Natural killer cell treated with Interleukin-12 subunit alpha and Interleukin-12 subunit beta and Interleukin-15 and Interleukin-18, amount 100 ng/mL, for 72 hours (primary cell): ENCODE measurements at regions not wholly inside any gene's neighbourhood (a gene's known extent, or its start where the extent isn't known, plus 50 kb on each side); places are given as distances from the start of the nearest gene placed in this dataset.

ENCODE experiments used
- ATAC-seq, 2 donors: fragments of 150-1000 bp; cut with Tn5 transposase in 1 of 2; sonication (Bioruptor Pico), chemical (Tn5 transposase) in 1 of 2; 2 replicates each; pipeline ENCODE4 v1.10.0; 2021
- DNase-seq: peaks from one replicate; pipeline ENCODE4 v3.0.0; 2022; ENCODE audit warnings: low spot score
- H3K27ac Mint-ChIP-seq, 2 donors: 1 replicate in 1 of 2; 2 replicates in 1 of 2; pipeline ENCODE4 v1.8.0; 2022; ENCODE audit warnings: mixed read lengths in 2 of 2, mild to moderate bottlenecking in 1 of 2, moderate library complexity in 1 of 2
- H3K27me3 Mint-ChIP-seq, 2 donors: 1 replicate in 1 of 2; 2 replicates in 1 of 2; pipeline ENCODE4 v1.8.0; 2022; ENCODE audit warnings: mixed read lengths in 2 of 2
- H3K36me3 Mint-ChIP-seq: one replicate; pipeline ENCODE4 v1.8.0; 2022; ENCODE audit warnings: mixed read lengths
- H3K4me1 Mint-ChIP-seq, 2 donors: 1 replicate in 1 of 2; 2 replicates in 1 of 2; pipeline ENCODE4 v1.8.0; 2022; ENCODE audit warnings: low read depth in 2 of 2, mixed read lengths in 2 of 2, mild to moderate bottlenecking in 1 of 2
- H3K4me3 Mint-ChIP-seq: one replicate; pipeline ENCODE4 v1.8.0; 2022; ENCODE audit warnings: mixed read lengths
- H3K9me3 Mint-ChIP-seq: 2 replicates; pipeline ENCODE4 v1.8.0; 2022; ENCODE audit warnings: mixed read lengths

DNA sequence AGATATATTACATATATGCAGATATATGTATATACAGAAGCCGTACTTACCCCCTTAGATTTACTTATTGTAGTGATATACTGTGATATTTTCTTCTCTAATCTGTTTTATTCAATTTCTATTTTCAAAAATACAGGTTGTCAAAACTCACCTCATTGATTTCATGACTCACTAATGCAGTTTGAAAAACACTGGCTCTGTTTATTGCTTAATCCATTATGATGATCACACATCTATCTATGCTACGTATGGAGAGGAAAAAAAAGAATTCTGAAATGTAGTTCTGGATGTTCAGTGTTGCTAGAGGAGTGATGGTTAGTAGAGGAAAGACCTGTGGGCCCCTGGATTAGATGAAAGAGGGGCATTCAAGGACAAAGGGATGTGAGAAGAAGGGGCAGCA, 121.0 kb upstream of the RPS23 start:
- Mint-ChIP-seq H3K36me3 (no peaks in the 10 kb centered on the region), H3K4me3 (no peak overlapping the region), H3K9me3 (peaks cover 4% of the 10 kb centered on the region), H3K27me3 (peaks cover 0 to 13% of the 10 kb centered on the region in 2 donors), H3K27ac (no peak overlapping the region), H3K4me1 (peaks cover under 1 to 4% of the 10 kb centered on the region in 2 donors)
- DNase-seq (no peak), ATAC-seq (no peak)

DNA sequence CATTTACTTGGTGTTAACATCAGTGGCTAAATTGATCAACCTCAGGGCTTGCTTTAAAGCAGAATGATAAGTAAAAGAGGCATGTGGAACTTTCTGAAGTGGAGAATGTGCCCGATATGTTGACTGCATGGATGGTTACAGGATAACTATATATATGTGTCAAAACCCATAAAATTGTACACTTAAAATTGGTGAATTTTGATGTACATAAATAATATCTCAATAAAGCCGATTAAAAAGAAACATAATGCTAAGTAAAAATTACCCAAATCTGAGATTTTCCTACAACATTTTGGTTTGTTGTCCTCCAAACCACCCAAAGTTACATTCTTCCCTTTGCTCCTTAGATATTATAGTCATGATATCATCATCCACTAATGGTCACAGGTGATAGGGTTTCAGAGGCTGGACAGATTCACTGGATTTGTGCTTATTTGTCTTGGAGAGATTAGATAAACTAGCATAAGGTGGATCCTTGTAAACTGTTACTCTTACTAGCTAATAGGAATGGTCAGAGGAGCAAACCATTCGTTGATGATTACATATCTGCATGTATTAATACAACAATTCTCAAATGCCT, 119.7 kb upstream of the RPS23 start:
- Mint-ChIP-seq H3K9me3 (peaks cover 4% of the 10 kb centered on the region), H3K36me3 (no peaks in the 10 kb centered on the region), H3K27ac (no peak overlapping the region), H3K4me3 (no peak overlapping the region), H3K27me3 (peaks cover 0 to 13% of the 10 kb centered on the region in 2 donors), H3K4me1 (peaks cover 5 to 11% of the 10 kb centered on the region in 2 donors)
- no peak for DNase-seq
- no peak for ATAC-seq

DNA sequence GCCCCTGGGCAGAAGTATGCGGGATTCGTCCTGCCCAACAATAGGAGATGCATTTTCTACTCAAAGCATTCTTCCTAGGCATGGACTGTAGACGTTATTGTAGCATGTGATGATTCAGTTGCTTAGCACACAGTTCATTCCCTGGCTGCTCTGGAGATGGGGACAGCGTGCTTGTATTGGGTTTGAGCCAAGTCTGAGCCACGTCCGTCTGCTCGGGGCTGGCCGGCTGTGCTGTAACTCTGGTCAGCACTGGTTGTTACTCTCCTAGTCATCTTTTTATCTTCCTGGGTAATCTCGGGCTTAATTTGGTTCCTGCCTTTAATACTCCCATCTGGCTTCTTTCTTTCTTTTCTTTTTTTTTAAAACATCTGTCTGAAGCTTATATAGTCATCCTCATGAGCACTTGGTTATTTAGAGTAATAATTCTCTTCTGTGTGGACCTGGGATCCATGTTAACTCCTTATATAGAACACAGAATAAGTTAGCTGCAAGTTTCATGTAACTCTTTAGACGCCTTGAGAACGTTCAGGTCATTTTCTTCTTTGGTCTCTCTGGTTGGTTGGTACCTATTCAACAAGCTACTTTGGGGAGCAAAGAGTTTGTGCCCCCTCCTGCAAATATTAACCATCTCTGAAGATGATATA, 118.8 kb upstream of the RPS23 start:
- H3K9me3 Mint-ChIP-seq: peaks cover 4% of the 10 kb centered on the region
- no peak overlapping the region for H3K27ac Mint-ChIP-seq
- ATAC-seq: no peak
- H3K4me3 Mint-ChIP-seq: no peak overlapping the region
- H3K27me3 Mint-ChIP-seq: peaks cover 0 to 18% of the 10 kb centered on the region in 2 donors
- H3K36me3 Mint-ChIP-seq: peaks cover 3% of the 10 kb centered on the region
- H3K4me1 Mint-ChIP-seq: peaks cover 5 to 15% of the 10 kb centered on the region in 2 donors
- no peak for DNase-seq

DNA sequence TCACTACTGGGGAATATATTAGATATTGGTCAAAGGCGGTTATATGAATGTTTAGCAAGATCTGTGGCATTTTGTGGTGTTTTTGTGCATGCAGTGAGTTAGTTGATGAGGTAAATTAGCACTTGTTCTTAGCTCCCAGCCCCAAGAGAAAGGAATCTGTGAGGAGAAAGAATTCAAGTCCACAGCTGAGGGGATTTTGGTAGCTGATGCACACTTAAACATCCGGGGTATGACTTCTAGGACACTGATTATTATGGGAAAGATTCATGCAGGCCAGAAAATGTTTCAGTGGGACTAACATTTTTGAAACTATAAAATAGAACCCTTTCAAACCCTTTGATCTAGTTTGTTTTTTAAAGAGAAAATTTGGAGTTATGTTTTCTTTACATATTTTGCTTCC, 118.2 kb upstream of the RPS23 start:
- no peak overlapping the region for H3K27ac Mint-ChIP-seq
- ATAC-seq: no peak

DNA sequence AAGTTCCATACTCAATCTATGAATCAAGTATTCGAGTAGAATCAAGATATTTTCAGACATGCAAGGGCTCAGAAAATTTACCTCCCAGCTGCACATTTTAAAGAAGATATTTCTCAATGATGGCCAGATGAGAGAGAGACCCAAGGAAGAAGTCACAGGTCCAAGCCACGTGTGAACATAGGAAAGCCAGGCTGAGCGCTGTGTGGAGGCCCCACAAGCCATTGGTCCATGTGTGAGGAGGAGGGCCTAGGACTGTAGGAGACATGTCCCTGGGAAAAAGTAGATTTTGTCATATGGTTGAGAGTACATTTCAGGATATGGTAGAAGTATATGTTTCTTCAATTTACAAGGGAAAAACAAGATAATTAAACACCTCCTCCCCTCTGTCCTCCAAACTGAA, 115.8 kb upstream of the RPS23 start:
- peak; percentile 60 to 78 for ATAC-seq
- Mint-ChIP-seq H3K9me3 (peaks cover 3% of the 10 kb centered on the region), H3K27ac (peak overlapping the region in 1 of 2 donors; percentile 34), H3K4me1 (peaks cover 9 to 15% of the 10 kb centered on the region in 2 donors), H3K27me3 (peaks cover 0 to 19% of the 10 kb centered on the region in 2 donors), H3K4me3 (no peak overlapping the region), H3K36me3 (peaks cover 10% of the 10 kb centered on the region)
- no peak for DNase-seq

More for the DNA sequence above, 118.2 kb upstream of the RPS23 start:
- Mint-ChIP-seq H3K36me3 (peaks cover 9% of the 10 kb centered on the region), H3K27me3 (peaks cover 0 to 24% of the 10 kb centered on the region in 2 donors), H3K4me1 (peaks cover 5 to 15% of the 10 kb centered on the region in 2 donors), H3K4me3 (no peak overlapping the region), H3K9me3 (peaks cover 7% of the 10 kb centered on the region)
- DNase-seq: no peak

DNA sequence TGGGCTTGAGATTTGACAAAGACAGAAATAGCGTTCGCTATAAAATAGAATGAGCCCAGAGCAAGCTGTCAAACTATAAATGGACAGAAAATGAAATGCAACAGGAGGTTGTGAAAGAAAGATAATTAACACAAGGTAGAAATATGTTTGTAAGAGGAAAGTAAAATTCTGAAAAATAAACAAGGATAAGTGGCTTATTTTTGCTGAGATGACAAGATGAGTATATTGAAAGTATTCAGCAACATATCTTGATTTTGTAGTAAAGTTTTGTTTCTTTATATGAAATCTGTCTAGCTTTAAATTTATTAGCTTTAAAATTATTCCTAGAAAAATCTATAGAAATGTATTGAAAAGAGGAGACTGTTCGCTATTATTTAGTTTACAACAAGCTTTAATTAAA, 111.9 kb upstream of the RPS23 start:
- H3K4me1 Mint-ChIP-seq: peaks cover 16 to 23% of the 10 kb centered on the region in 2 donors
- peaks cover 6% of the 10 kb centered on the region for H3K9me3 Mint-ChIP-seq
- no peak overlapping the region for H3K27ac Mint-ChIP-seq

DNA sequence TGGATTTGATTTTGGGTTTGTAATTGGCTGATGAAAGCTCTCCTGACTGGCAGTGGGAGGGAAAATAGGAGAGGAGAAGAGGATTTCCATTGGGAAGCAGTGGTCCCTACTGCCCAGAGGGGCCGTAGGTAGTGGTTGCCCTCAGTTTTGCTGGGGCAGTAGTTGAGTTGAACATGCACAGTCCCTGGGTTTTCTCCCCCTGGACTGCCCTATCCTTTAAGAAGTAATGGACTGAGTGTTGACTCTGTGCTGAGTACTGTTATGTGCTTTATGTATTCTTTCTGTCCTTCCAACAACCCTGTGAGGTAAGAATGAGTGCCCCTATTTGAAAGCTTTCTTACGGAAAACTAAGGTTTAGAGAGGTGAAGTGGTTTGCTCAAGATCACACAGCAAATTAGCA, 111.2 kb upstream of the RPS23 start:
- H3K4me1 Mint-ChIP-seq: peaks cover 16 to 27% of the 10 kb centered on the region in 2 donors
- H3K36me3 Mint-ChIP-seq: peaks cover 15% of the 10 kb centered on the region
- peaks cover 0 to 24% of the 10 kb centered on the region in 2 donors for H3K27me3 Mint-ChIP-seq
- peaks cover 6% of the 10 kb centered on the region for H3K9me3 Mint-ChIP-seq
- ATAC-seq (no peak), DNase-seq (no peak)
- peak overlapping the region; percentile 56 for H3K4me3 Mint-ChIP-seq
- H3K27ac Mint-ChIP-seq: peak overlapping the region; percentile 69 to 90

More for the DNA sequence above, 111.9 kb upstream of the RPS23 start:
- peaks cover 15% of the 10 kb centered on the region for H3K36me3 Mint-ChIP-seq
- H3K4me3 Mint-ChIP-seq: no peak overlapping the region
- peaks cover 0 to 24% of the 10 kb centered on the region in 2 donors for H3K27me3 Mint-ChIP-seq
- DNase-seq (no peak), ATAC-seq (no peak)

DNA sequence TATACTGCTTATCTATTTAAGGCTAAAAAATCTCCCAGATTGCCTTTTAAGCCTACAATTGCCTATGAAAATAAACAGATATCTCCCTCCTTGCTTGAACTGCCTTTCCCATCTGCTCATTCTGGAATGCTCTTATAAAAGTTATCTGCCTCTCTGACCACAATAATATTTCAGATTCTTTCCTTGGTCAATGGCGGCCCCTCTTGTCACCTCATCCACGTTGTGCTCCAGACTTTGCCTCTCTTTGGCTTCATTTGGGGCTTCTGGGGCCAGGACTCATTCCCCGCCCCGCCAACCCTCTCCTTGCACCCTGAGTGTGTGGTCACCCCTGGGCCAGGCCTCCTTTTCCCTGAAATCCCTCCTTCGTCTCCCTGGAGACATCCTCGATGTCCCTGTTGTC, 110.0 kb upstream of the RPS23 start:
- Mint-ChIP-seq H3K9me3 (peaks cover 6% of the 10 kb centered on the region), H3K27me3 (peaks cover 0 to 24% of the 10 kb centered on the region in 2 donors), H3K4me3 (no peak overlapping the region), H3K36me3 (peaks cover 15% of the 10 kb centered on the region), H3K27ac (peak overlapping the region; percentile 69 to 90), H3K4me1 (peaks cover 10 to 20% of the 10 kb centered on the region in 2 donors)
- ATAC-seq (no peak), DNase-seq (no peak)

DNA sequence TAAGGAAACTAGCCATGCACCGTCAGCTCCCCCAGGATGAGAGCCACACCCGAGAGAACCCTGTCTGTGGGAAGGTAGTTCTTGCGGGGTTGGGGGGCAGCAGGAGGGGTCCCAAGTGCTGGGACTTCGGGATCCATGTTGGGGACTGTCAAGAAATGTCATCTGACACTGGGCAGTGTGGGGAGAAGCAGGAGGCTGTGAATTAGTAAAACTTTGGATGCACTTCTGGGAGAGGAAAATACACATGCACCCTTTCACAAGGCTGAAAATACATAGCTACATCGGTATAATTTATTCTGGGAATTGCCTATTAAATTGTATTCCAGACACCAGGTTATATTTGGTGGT, 109.6 kb upstream of the RPS23 start:
- H3K36me3 Mint-ChIP-seq: peaks cover 15% of the 10 kb centered on the region
- no peak overlapping the region for H3K4me3 Mint-ChIP-seq
- no peak for ATAC-seq
- H3K27ac Mint-ChIP-seq: no peak overlapping the region
- H3K4me1 Mint-ChIP-seq: peaks cover 10 to 20% of the 10 kb centered on the region in 2 donors
- peaks cover 0 to 24% of the 10 kb centered on the region in 2 donors for H3K27me3 Mint-ChIP-seq
- DNase-seq: no peak
- H3K9me3 Mint-ChIP-seq: peaks cover 6% of the 10 kb centered on the region

DNA sequence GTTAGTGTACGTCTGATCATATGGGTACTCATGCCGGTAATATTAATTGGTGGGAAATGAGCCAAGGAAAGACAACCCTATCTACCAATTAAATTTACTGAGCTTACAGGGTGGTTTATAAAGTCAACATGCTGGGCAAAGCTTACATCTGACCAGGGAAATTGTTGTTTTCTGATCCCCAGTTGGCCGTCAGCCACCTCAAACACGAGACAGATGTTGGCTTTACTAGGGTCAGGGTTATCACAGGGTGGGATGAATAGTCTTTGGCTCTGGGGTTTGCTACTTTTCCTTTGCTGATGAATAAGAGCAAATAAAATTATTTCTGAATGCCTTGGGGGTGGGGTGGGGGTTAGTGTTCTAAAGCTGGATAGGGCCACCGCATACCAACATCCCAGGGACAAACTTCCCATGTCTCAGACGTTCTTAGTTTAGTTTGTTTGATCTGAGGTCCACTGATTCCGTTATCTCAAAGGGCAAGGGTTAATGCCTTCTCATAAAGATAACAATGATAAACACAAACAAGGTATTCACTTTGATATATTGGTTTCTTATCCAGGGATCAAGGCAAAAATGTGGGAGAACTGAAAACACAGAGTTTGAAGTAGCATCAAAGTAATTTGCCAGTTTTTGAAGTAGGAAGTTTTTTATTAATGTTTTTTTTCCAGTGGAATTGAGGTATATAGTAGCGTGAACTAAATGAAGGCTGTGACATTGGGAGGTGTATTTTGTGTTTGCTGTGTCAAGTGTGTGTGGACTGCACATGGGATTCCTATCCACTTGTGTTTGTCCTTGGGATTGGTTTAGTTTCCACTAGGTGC, 109.1 kb upstream of the RPS23 start:
- peaks cover 14% of the 10 kb centered on the region for H3K36me3 Mint-ChIP-seq
- H3K4me1 Mint-ChIP-seq: peaks cover 10 to 18% of the 10 kb centered on the region in 2 donors
- no peak overlapping the region for H3K4me3 Mint-ChIP-seq
- DNase-seq (no peak), ATAC-seq (no peak)
- peaks cover 6% of the 10 kb centered on the region for H3K9me3 Mint-ChIP-seq
- H3K27ac Mint-ChIP-seq: no peak overlapping the region
- H3K27me3 Mint-ChIP-seq: peaks cover 0 to 21% of the 10 kb centered on the region in 2 donors

DNA sequence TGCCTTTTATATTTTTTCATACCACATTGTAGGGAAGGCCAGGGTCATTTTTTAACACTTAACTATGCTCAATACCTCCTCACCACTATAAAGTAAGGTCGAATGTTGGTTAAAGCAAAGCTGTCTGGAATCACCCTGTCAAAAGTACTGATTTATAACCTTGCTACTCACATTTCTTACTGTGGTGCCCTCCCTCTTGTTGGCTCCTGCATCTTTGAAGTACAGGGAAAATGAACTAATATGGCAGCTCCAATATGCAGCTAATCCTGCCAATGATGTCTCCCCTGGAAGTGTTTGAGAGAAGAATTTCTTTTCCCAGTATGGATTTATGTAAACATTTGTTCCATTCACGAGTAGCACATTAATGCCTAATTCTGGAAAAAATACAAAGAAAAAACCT, 108.4 kb upstream of the RPS23 start:
- H3K9me3 Mint-ChIP-seq: peaks cover 3% of the 10 kb centered on the region
- DNase-seq (no peak), ATAC-seq (no peak)
- H3K27me3 Mint-ChIP-seq: peaks cover 0 to 15% of the 10 kb centered on the region in 2 donors
- peaks cover 10 to 16% of the 10 kb centered on the region in 2 donors for H3K4me1 Mint-ChIP-seq
- no peak overlapping the region for H3K27ac Mint-ChIP-seq
- H3K36me3 Mint-ChIP-seq: peaks cover 8% of the 10 kb centered on the region
- no peak overlapping the region for H3K4me3 Mint-ChIP-seq

DNA sequence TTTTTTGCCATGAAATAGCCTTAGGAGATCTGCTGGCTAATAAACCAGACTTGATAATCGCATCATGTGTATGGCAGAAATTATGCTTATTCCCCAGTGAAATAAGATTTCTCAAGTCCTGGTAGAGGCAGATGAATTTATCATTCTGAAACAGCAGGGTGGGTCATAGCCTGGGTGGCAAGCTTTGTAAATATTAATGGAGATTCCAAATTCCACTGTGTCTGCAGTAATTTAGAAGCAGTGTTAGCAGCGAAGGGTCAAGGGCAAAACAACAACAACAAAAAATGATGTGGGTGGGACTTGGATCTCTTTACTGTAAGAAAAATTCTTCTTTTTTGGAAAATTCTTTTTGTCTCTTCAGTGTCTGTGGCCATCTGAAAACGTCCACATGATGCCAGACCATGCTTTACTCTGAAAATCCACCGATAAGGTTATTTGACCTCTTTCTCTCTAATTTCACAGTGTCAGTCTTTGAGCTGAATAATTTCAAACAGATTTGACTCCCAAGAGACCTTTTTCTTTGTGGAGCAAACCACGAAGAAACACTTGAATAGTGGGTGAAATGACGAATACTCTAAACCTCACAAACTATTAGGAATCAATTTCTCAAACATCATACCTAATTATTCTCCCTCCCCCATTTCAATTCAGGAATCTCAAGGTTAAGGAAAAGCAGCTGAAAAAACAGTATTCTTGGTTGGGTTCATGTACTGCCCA, 106.0 kb upstream of the RPS23 start:
- DNase-seq (no peak), ATAC-seq (no peak)
- H3K36me3 Mint-ChIP-seq: peaks cover 6% of the 10 kb centered on the region
- H3K27me3 Mint-ChIP-seq: peaks cover 0 to 7% of the 10 kb centered on the region in 2 donors
- peaks cover 6% of the 10 kb centered on the region for H3K9me3 Mint-ChIP-seq
- H3K4me3 Mint-ChIP-seq: no peak overlapping the region
- peaks cover 7 to 20% of the 10 kb centered on the region in 2 donors for H3K4me1 Mint-ChIP-seq
- H3K27ac Mint-ChIP-seq: peak overlapping the region in 1 of 2 donors; percentile 11

DNA sequence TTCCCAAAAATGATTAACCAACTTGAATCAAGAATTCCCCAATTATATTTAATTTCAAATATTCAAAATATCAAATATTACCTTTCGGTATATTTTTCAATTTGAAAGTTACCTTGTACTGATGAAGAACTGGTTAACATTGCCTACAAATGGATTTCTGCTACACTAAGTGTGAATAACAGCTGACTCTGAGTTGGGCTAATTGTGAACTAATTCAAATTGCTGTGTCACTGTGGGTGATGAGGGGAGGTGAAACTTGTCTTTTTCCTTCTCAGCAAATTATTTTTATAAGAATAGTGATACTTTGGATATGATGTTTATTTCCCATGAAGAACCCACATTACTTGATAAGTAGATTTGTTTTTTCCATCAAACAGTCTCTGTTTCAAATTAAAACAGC, 103.4 kb upstream of the RPS23 start:
- H3K27ac Mint-ChIP-seq: peak overlapping the region in 1 of 2 donors; percentile 45
- no peaks in the 10 kb centered on the region for H3K36me3 Mint-ChIP-seq
- no peaks in the 10 kb centered on the region for H3K27me3 Mint-ChIP-seq
- peaks cover 0 to 17% of the 10 kb centered on the region in 2 donors for H3K4me1 Mint-ChIP-seq
- ATAC-seq (no peak), DNase-seq (no peak)
- H3K9me3 Mint-ChIP-seq: peaks cover 3% of the 10 kb centered on the region
- H3K4me3 Mint-ChIP-seq: no peak overlapping the region
